Type B pancreatic cell (in vitro differentiated cells): ENCODE measurements at regions not wholly inside any gene's neighbourhood (a gene's known extent, or its start where the extent isn't known, plus 50 kb on each side); places are given as distances from the start of the nearest gene placed in this dataset.

ENCODE experiments used
- DNase-seq: peaks from one replicate; pipeline ENCODE4 v3.0.0; 2021; ENCODE audit warnings: mixed read lengths; ENCODE audit not compliant: unreplicated experiment; ENCODE audit errors: extremely low spot score
- H3K27ac Mint-ChIP-seq: 2 replicates; pipeline ENCODE4 v1.8.0; 2021; ENCODE audit warnings: mild to moderate bottlenecking, mixed read lengths
- H3K27me3 Mint-ChIP-seq: 2 replicates; pipeline ENCODE4 v1.8.0; 2021; ENCODE audit warnings: mixed read lengths
- H3K36me3 Mint-ChIP-seq: 2 replicates; pipeline ENCODE4 v1.8.0; 2021; ENCODE audit warnings: mixed read lengths
- H3K4me1 Mint-ChIP-seq: one replicate; pipeline ENCODE4 v1.8.0; 2021; ENCODE audit warnings: mixed read lengths; ENCODE audit not compliant: unreplicated experiment
- H3K4me3 Mint-ChIP-seq: 2 replicates; pipeline ENCODE4 v1.8.0; 2021; ENCODE audit warnings: mild to moderate bottlenecking, mixed read lengths
- H3K9me3 Mint-ChIP-seq: 2 replicates; pipeline ENCODE4 v1.8.0; 2021; ENCODE audit warnings: mixed read lengths
- CTCF ChIP-seq: fragments of 200-600 bp; sonication (generic); conservative IDR thresholded peaks from 2 replicates; pipeline ENCODE4 v1.5.0; 2021; ENCODE audit warnings: antibody characterized with exemption, mild to moderate bottlenecking

- H3K27me3 Mint-ChIP-seq, result peaks cover 17% of the 10 kb centered on the region
- H3K36me3 Mint-ChIP-seq, result no peaks in the 10 kb centered on the region
- H3K4me1 Mint-ChIP-seq, result peaks cover 5% of the 10 kb centered on the region
- no peak overlapping the region for H3K27ac Mint-ChIP-seq
- no peak overlapping the region for H3K4me3 Mint-ChIP-seq
- TF ChIP-seq CTCF, result no peak
- DNase-seq, result no peak
- H3K9me3 Mint-ChIP-seq, result no peaks in the 10 kb centered on the region
These were observed 180.6 kb downstream of the FGF18 start for GRCh38 chr5:171599957-171600612.

DNA sequence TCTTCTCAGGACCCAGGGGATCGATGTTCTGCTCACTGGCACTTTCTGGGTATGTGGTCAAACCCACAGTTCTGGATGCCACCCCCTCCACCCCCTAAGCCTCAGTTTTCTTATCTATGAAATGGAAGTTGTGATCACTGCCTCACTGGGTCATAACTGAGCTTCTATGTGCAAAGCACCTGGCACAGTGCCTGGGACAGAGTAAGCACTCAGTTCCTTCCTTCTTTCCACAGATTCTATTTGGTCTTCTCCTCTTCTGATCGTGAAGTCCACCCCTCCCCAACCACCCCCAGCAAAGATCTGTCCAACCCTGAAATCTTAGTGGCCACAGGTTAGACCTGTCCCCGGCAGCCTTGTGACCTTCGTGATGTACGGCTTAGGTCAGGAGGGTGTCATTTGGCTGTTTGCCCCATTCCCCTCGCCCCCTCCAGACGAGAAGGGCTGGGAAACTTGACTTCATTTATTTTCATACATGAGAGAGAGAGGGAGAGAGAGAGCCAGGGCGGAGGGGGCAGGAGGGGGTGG, 181.4 kb downstream of the FGF18 start:
- Mint-ChIP-seq H3K9me3 (no peaks in the 10 kb centered on the region), H3K4me1 (peaks cover 5% of the 10 kb centered on the region), H3K36me3 (no peaks in the 10 kb centered on the region), H3K4me3 (no peak overlapping the region), H3K27me3 (peaks cover 17% of the 10 kb centered on the region), H3K27ac (no peak overlapping the region)
- DNase-seq, result no peak
- no peak for TF ChIP-seq CTCF

DNA sequence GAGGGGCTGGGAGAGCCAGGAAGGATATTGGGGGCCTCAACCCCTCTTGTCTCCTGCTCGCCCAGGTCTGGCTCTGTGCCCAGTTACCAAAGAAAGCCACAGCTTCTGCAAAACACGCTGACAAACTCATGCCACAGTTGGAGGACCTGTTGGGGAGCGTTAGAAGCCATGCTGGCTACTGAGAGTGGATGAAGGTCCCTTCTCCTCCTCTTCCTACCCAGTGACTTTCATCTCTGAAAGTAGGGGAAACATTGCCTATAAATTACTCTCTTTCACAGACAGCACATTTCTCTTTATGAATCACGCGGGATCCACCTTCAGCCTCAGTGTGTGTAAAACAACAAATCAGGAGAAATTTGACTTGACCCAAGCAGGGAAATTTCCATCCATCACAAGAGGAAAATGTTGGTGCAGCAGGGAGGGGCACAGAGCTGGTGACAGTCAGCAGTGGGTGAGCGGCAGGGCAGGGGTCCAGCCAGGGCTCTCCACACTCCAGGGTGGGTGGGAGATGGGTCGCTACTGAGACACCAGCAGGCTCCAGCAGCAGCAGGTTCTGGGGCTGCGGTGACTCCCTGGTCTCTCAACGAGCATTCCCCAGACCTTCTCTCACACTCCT, 181.9 kb downstream of the FGF18 start:
- peaks cover 17% of the 10 kb centered on the region for H3K27me3 Mint-ChIP-seq
- H3K4me3 Mint-ChIP-seq, result no peak overlapping the region
- H3K9me3 Mint-ChIP-seq, result peaks cover 3% of the 10 kb centered on the region
- no peak overlapping the region for H3K27ac Mint-ChIP-seq
- TF ChIP-seq CTCF, result no peak
- H3K4me1 Mint-ChIP-seq, result peaks cover 5% of the 10 kb centered on the region
- H3K36me3 Mint-ChIP-seq, result no peaks in the 10 kb centered on the region
- no peak for DNase-seq

DNA sequence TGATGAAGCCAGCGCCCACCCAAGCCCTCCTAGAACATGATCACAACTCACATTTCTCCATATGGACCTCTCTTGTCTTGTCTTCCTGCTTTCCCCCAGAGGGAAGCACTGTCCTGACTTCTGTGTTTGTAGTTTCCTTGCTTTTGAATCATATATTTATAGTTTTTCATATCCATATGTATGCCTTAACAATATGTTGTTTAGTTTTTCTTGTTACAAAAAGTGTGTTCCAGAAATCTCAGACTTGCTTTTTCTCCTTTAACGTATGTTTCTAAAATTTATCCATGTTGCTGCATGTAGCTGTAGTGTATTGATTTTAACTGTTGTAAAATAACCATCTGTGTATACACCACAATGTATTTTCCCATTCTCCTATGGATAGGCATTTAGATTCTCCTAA, 182.0 kb upstream of the SMIM23 start:
- H3K27me3 Mint-ChIP-seq, result peaks cover 14% of the 10 kb centered on the region
- TF ChIP-seq CTCF, result no peak
- peaks cover 8% of the 10 kb centered on the region for H3K9me3 Mint-ChIP-seq
- H3K27ac Mint-ChIP-seq, result no peak overlapping the region
- H3K4me1 Mint-ChIP-seq, result peaks cover 5% of the 10 kb centered on the region
- no peak for DNase-seq
- H3K4me3 Mint-ChIP-seq, result no peak overlapping the region
- no peaks in the 10 kb centered on the region for H3K36me3 Mint-ChIP-seq

DNA sequence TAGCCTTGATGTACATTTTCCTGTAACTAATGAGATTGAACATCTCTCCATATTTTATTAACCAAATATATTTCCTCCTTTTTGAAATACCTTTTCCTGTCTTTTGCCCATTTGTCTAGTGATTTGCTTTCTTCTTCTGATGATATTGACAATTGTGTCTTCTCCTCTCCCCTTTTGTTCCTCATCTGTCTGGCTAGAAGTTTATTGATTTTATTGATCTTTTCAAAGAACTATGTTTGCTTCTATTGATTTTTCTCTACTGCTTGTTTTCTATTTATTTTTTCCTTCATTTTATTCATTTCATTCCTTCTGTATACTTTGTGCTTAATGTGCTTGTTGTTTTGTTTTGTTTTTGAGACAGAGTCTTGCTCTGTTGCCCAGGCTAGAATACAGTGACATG, 181.4 kb upstream of the SMIM23 start:
- Mint-ChIP-seq H3K9me3 (peaks cover 8% of the 10 kb centered on the region), H3K4me1 (peaks cover 5% of the 10 kb centered on the region), H3K27me3 (peaks cover 14% of the 10 kb centered on the region), H3K4me3 (no peak overlapping the region), H3K27ac (no peak overlapping the region), H3K36me3 (no peaks in the 10 kb centered on the region)
- no peak for TF ChIP-seq CTCF
- no peak for DNase-seq
